ENCODE measurements at regions not wholly inside any gene's neighbourhood (a gene's known extent, or its start where the extent isn't known, plus 50 kb on each side); places are given as distances from the start of the nearest gene placed in this dataset.

DNA sequence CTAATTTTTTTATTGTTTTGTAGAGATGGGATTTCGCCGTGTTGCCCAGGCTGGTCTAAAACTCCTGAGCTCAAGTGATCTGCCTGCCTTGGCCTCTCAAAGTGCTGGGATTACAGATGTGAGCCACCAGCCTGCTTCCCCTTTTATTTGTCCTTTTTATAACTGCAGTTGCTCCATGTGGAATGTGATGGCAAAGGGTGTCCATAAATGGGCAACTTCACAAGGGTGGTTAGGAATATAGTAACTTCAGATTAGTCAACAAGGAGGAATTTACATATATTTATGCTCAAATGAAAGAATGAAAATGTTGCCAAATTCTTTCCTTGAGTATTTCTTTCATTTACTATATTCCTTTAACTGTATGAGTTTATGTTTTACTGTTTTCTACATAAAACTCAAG, 182.9 kb downstream of the BACH1 start:
- ChIA-PET CTCF (ENCODE audit: low intra/inter-chr PET ratio) (no interaction called here), POLR2A (interaction anchor here (0.6 kb wide), 1 partner anchor 48 kb away, joined by 3 read pairs; no protein-coding TSS in a partner anchor)
- TF ChIP-seq CREB3 (tag; conservative IDR thresholded peaks at IDR 0.05; ENCODE audit: low read depth) = no peak
- no peak for TF ChIP-seq ZNF449 (CRISPR knock-in tag; IDR thresholded peaks at IDR 0.05)
- TF ChIP-seq, protein P1, sequence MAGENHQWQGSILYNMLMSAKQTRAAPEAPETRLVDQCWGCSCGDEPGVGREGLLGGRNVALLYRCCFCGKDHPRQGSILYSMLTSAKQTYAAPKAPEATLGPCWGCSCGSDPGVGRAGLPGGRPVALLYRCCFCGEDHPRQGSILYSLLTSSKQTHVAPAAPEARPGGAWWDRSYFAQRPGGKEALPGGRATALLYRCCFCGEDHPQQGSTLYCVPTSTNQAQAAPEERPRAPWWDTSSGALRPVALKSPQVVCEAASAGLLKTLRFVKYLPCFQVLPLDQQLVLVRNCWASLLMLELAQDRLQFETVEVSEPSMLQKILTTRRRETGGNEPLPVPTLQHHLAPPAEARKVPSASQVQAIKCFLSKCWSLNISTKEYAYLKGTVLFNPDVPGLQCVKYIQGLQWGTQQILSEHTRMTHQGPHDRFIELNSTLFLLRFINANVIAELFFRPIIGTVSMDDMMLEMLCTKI (IDR thresholded peaks at IDR 0.05; ENCODE audit: partially characterized antibody) = no peak
- H3K27me3 ChIP-seq (ENCODE audit: control insufficient read depth in 2 of 2, insufficient read depth in 2 of 2, low read length in 2 of 2) = no peaks in the 10 kb centered on the region
- no peaks in the 10 kb centered on the region for H4K20me1 ChIP-seq (replicated peaks; ENCODE audit: control insufficient read depth, insufficient read depth, low read length)
- no TSS peak for BruUV-seq (replicated peaks)
- no peak overlapping the region for H2AFZ ChIP-seq (ENCODE audit: low read depth, low read length)
- no peaks in the 10 kb centered on the region for H3K36me3 ChIP-seq (ENCODE audit: control insufficient read depth, insufficient read depth, low read length)
- H3K4me3 ChIP-seq = no peak overlapping the region
- intact Hi-C loops (cut with micrococcal nuclease) (no loop called here), in situ Hi-C loops (cut with MboI) (loop anchor here (5.0 kb wide), 1 partner anchor 366 kb away; no protein-coding TSS in a partner anchor)
- H3K4me1 ChIP-seq (replicated peaks in 1 of 2; ENCODE audit: control insufficient read depth in 2 of 2, insufficient read depth in 2 of 2, low read length in 2 of 2) = peaks cover 0 to 7% of the 10 kb centered on the region in 2 experiments; a peak in 3 of 5 replicates
- no peak overlapping the region for H3K27ac ChIP-seq (ENCODE audit: extremely low read depth, low read depth, low read length)
- no peak overlapping the region for H3K4me2 ChIP-seq (ENCODE audit: insufficient read depth, low read length)
- ATAC-seq (no peak), DNase-seq (ENCODE audit: extremely low read depth in 1 of 4, low spot score in 3 of 4) (no peak), FAIRE-seq (no peak)
- H3K9me1 ChIP-seq (ENCODE audit: control insufficient read depth, insufficient read depth, low read length) = no peaks in the 10 kb centered on the region
- H3K79me2 ChIP-seq (ENCODE audit: control insufficient read depth, insufficient read depth, low read length) = no peaks in the 10 kb centered on the region
- WGBS (ENCODE audit: insufficient coverage, low coverage, missing lambda C conversion rate) = 79% methylated on average over 2 of the region's 2 CpGs
- no peak overlapping the region for H3K9ac ChIP-seq (ENCODE audit: insufficient read depth in 1 of 2, low read depth in 2 of 2, low read length in 2 of 2)
- H3K9me3 ChIP-seq (replicated peaks; ENCODE audit: control insufficient read depth, insufficient read depth, low read depth, low read length) = 0 out of 2 replicates have a peak, but pooled peaks cover 4% of the 10 kb centered on the region
